ENCODE measurements at regions not wholly inside any gene's neighbourhood (a gene's known extent, or its start where the extent isn't known, plus 50 kb on each side); places are given as distances from the start of the nearest gene placed in this dataset.

- no peak overlapping the region for H3K4me3 Mint-ChIP-seq (ENCODE audit: low read depth)
These were observed 163.6 kb upstream of the GNAI1 start for GRCh38 chr7:79971058-79971457.

GRCh38 chr7:79968894-79969293 lies 165.7 kb upstream of the GNAI1 start:
- no peak for DNase-seq (ENCODE audit: low spot score)
- H3K4me3 Mint-ChIP-seq (ENCODE audit: low read depth) = no peak overlapping the region
- no peaks in the 10 kb centered on the region for H3K27me3 Mint-ChIP-seq (ENCODE audit: low read depth)
- intact Hi-C loops (cut with micrococcal nuclease) = no loop called here
- H3K27ac Mint-ChIP-seq = no peak overlapping the region
- H3K4me1 Mint-ChIP-seq (ENCODE audit: low read depth) = no peaks in the 10 kb centered on the region
- no peaks in the 10 kb centered on the region for H3K9me3 Mint-ChIP-seq
- H3K36me3 Mint-ChIP-seq (ENCODE audit: low read depth) = no peaks in the 10 kb centered on the region

More at GRCh38 chr7:79971058-79971457, 163.6 kb upstream of the GNAI1 start:
- H3K27ac Mint-ChIP-seq = no peak overlapping the region
- no peaks in the 10 kb centered on the region for H3K4me1 Mint-ChIP-seq (ENCODE audit: low read depth)
- H3K9me3 Mint-ChIP-seq = no peaks in the 10 kb centered on the region
- H3K36me3 Mint-ChIP-seq (ENCODE audit: low read depth) = no peaks in the 10 kb centered on the region
- intact Hi-C loops (cut with micrococcal nuclease) = no loop called here
- DNase-seq (ENCODE audit: low spot score) = no peak
- no peaks in the 10 kb centered on the region for H3K27me3 Mint-ChIP-seq (ENCODE audit: low read depth)

GRCh38 chr7:79968077-79968648 lies 166.5 kb upstream of the GNAI1 start:
- Mint-ChIP-seq H3K9me3 (no peaks in the 10 kb centered on the region), H3K27me3 (ENCODE audit: low read depth) (no peaks in the 10 kb centered on the region), H3K4me1 (ENCODE audit: low read depth) (no peaks in the 10 kb centered on the region), H3K27ac (no peak overlapping the region), H3K36me3 (ENCODE audit: low read depth) (no peaks in the 10 kb centered on the region), H3K4me3 (ENCODE audit: low read depth) (no peak overlapping the region)
- intact Hi-C loops (cut with micrococcal nuclease) = no loop called here
- no peak for DNase-seq (ENCODE audit: low spot score)

GRCh38 chr7:79965946-79966345 lies 168.7 kb upstream of the GNAI1 start:
- Mint-ChIP-seq H3K9me3 (no peaks in the 10 kb centered on the region), H3K36me3 (ENCODE audit: low read depth) (no peaks in the 10 kb centered on the region), H3K27ac (no peak overlapping the region), H3K4me1 (ENCODE audit: low read depth) (no peaks in the 10 kb centered on the region), H3K4me3 (ENCODE audit: low read depth) (no peak overlapping the region), H3K27me3 (ENCODE audit: low read depth) (no peaks in the 10 kb centered on the region)
- no peak for DNase-seq (ENCODE audit: low spot score)
- intact Hi-C loops (cut with micrococcal nuclease) = no loop called here

- Mint-ChIP-seq H3K4me3 (ENCODE audit: low read depth) (no peak overlapping the region), H3K27ac (no peak overlapping the region), H3K27me3 (ENCODE audit: low read depth) (no peaks in the 10 kb centered on the region), H3K4me1 (ENCODE audit: low read depth) (no peaks in the 10 kb centered on the region), H3K36me3 (ENCODE audit: low read depth) (no peaks in the 10 kb centered on the region), H3K9me3 (no peaks in the 10 kb centered on the region)
- no peak for DNase-seq (ENCODE audit: low spot score)
- intact Hi-C loops (cut with micrococcal nuclease) = no loop called here
These were observed 170.2 kb upstream of the GNAI1 start for GRCh38 chr7:79964463-79964862.

- Mint-ChIP-seq H3K27me3 (ENCODE audit: low read depth) (no peaks in the 10 kb centered on the region), H3K36me3 (ENCODE audit: low read depth) (no peaks in the 10 kb centered on the region), H3K27ac (no peak overlapping the region), H3K9me3 (no peaks in the 10 kb centered on the region), H3K4me1 (ENCODE audit: low read depth) (no peaks in the 10 kb centered on the region), H3K4me3 (ENCODE audit: low read depth) (no peak overlapping the region)
- DNase-seq (ENCODE audit: low spot score) = no peak
- intact Hi-C loops (cut with micrococcal nuclease) = no loop called here
These were observed 181.5 kb upstream of the GNAI1 start for GRCh38 chr7:79953130-79953529.

GRCh38 chr7:79952399-79952798 lies 182.2 kb upstream of the GNAI1 start:
- H3K9me3 Mint-ChIP-seq = peaks cover 1% of the 10 kb centered on the region
- H3K4me3 Mint-ChIP-seq (ENCODE audit: low read depth) = no peak overlapping the region
- H3K27me3 Mint-ChIP-seq (ENCODE audit: low read depth) = no peaks in the 10 kb centered on the region
- no peaks in the 10 kb centered on the region for H3K36me3 Mint-ChIP-seq (ENCODE audit: low read depth)
- intact Hi-C loops (cut with micrococcal nuclease) = no loop called here
- H3K4me1 Mint-ChIP-seq (ENCODE audit: low read depth) = no peaks in the 10 kb centered on the region
- no peak for DNase-seq (ENCODE audit: low spot score)
- no peak overlapping the region for H3K27ac Mint-ChIP-seq

GRCh38 chr7:79951415-79951814 lies 183.2 kb upstream of the GNAI1 start:
- Mint-ChIP-seq H3K36me3 (ENCODE audit: low read depth) (no peaks in the 10 kb centered on the region), H3K27me3 (ENCODE audit: low read depth) (no peaks in the 10 kb centered on the region), H3K27ac (no peak overlapping the region), H3K4me1 (ENCODE audit: low read depth) (no peaks in the 10 kb centered on the region), H3K9me3 (peaks cover 6% of the 10 kb centered on the region), H3K4me3 (ENCODE audit: low read depth) (no peak overlapping the region)
- intact Hi-C loops (cut with micrococcal nuclease) = no loop called here
- no peak for DNase-seq (ENCODE audit: low spot score)

GRCh38 chr7:79949778-79950177 lies 184.9 kb upstream of the GNAI1 start:
- Mint-ChIP-seq H3K4me3 (ENCODE audit: low read depth) (no peak overlapping the region), H3K36me3 (ENCODE audit: low read depth) (no peaks in the 10 kb centered on the region), H3K27me3 (ENCODE audit: low read depth) (no peaks in the 10 kb centered on the region), H3K27ac (no peak overlapping the region), H3K4me1 (ENCODE audit: low read depth) (no peaks in the 10 kb centered on the region), H3K9me3 (peaks cover 6% of the 10 kb centered on the region)
- intact Hi-C loops (cut with micrococcal nuclease) = no loop called here
- no peak for DNase-seq (ENCODE audit: low spot score)

- H3K9me3 Mint-ChIP-seq = no peaks in the 10 kb centered on the region
- intact Hi-C loops (cut with micrococcal nuclease) = no loop called here
These were observed 198.2 kb upstream of the GNAI1 start for GRCh38 chr7:79936281-79936983.

GRCh38 chr7:79934727-79935126 lies 199.9 kb upstream of the GNAI1 start:
- no peak for DNase-seq (ENCODE audit: low spot score)
- no peaks in the 10 kb centered on the region for H3K36me3 Mint-ChIP-seq (ENCODE audit: low read depth)
- intact Hi-C loops (cut with micrococcal nuclease) = no loop called here
- H3K27ac Mint-ChIP-seq = no peak overlapping the region
- H3K4me1 Mint-ChIP-seq (ENCODE audit: low read depth) = no peaks in the 10 kb centered on the region
- no peaks in the 10 kb centered on the region for H3K9me3 Mint-ChIP-seq
- H3K27me3 Mint-ChIP-seq (ENCODE audit: low read depth) = no peaks in the 10 kb centered on the region
- H3K4me3 Mint-ChIP-seq (ENCODE audit: low read depth) = no peak overlapping the region

More at GRCh38 chr7:79936281-79936983, 198.2 kb upstream of the GNAI1 start:
- no peak overlapping the region for H3K4me3 Mint-ChIP-seq (ENCODE audit: low read depth)
- H3K27me3 Mint-ChIP-seq (ENCODE audit: low read depth) = no peaks in the 10 kb centered on the region
- H3K4me1 Mint-ChIP-seq (ENCODE audit: low read depth) = no peaks in the 10 kb centered on the region
- no peak overlapping the region for H3K27ac Mint-ChIP-seq
- no peaks in the 10 kb centered on the region for H3K36me3 Mint-ChIP-seq (ENCODE audit: low read depth)
- DNase-seq (ENCODE audit: low spot score) = no peak

- no peak overlapping the region for H3K27ac Mint-ChIP-seq
These were observed 201.5 kb upstream of the GNAI1 start for GRCh38 chr7:79933144-79933543.

GRCh38 chr7:79930604-79931003 lies 204.0 kb upstream of the GNAI1 start:
- DNase-seq (ENCODE audit: low spot score) = no peak
- no peak overlapping the region for H3K4me3 Mint-ChIP-seq (ENCODE audit: low read depth)
- H3K36me3 Mint-ChIP-seq (ENCODE audit: low read depth) = no peaks in the 10 kb centered on the region
- no peaks in the 10 kb centered on the region for H3K4me1 Mint-ChIP-seq (ENCODE audit: low read depth)
- H3K27ac Mint-ChIP-seq = no peak overlapping the region
- intact Hi-C loops (cut with micrococcal nuclease) = no loop called here
- no peaks in the 10 kb centered on the region for H3K9me3 Mint-ChIP-seq
- H3K27me3 Mint-ChIP-seq (ENCODE audit: low read depth) = no peaks in the 10 kb centered on the region

More at GRCh38 chr7:79933144-79933543, 201.5 kb upstream of the GNAI1 start:
- no peaks in the 10 kb centered on the region for H3K4me1 Mint-ChIP-seq (ENCODE audit: low read depth)
- H3K9me3 Mint-ChIP-seq = no peaks in the 10 kb centered on the region
- H3K4me3 Mint-ChIP-seq (ENCODE audit: low read depth) = no peak overlapping the region
- no peaks in the 10 kb centered on the region for H3K27me3 Mint-ChIP-seq (ENCODE audit: low read depth)
- no peak for DNase-seq (ENCODE audit: low spot score)
- intact Hi-C loops (cut with micrococcal nuclease) = no loop called here
- no peaks in the 10 kb centered on the region for H3K36me3 Mint-ChIP-seq (ENCODE audit: low read depth)
